GM19372 (cell line): ENCODE measurements at regions not wholly inside any gene's neighbourhood (a gene's known extent, or its start where the extent isn't known, plus 50 kb on each side); places are given as distances from the start of the nearest gene placed in this dataset.

Experiments
- ATAC-seq: cut with Tn5 transposase; IDR thresholded peaks from one replicate; pipeline ENCODE4 v1.9.1; 2021; ENCODE audit warnings: mild to moderate bottlenecking, low read depth, moderate library complexity; ENCODE audit not compliant: unreplicated experiment

- ATAC-seq = peak; percentile 82
Observed at GRCh38 chr1:106846656-106847055, 209.8 kb upstream of the PRMT6 start.

GRCh38 chr1:106861110-106861509 is 195.4 kb upstream of the PRMT6 start:
- no peak for ATAC-seq

- ATAC-seq = no peak
Observed at GRCh38 chr1:106868828-106869227, 187.6 kb upstream of the PRMT6 start.

- ATAC-seq = no peak
Observed at GRCh38 chr1:106875622-106876021, 180.9 kb upstream of the PRMT6 start.

GRCh38 chr1:106876384-106876783 is 180.1 kb upstream of the PRMT6 start:
- ATAC-seq = no peak

GRCh38 chr1:106879538-106879937 is 176.9 kb upstream of the PRMT6 start:
- no peak for ATAC-seq

- ATAC-seq = no peak
Observed at GRCh38 chr1:106880226-106880625, 176.2 kb upstream of the PRMT6 start.

- no peak for ATAC-seq
Observed at GRCh38 chr1:106883208-106883607, 173.3 kb upstream of the PRMT6 start.

GRCh38 chr1:106889059-106889458 is 167.4 kb upstream of the PRMT6 start:
- ATAC-seq = no peak

- ATAC-seq = no peak
Observed at GRCh38 chr1:106889583-106889982, 166.9 kb upstream of the PRMT6 start.

GRCh38 chr1:106897976-106898375 is 158.5 kb upstream of the PRMT6 start:
- no peak for ATAC-seq

GRCh38 chr1:106899644-106900043 is 156.8 kb upstream of the PRMT6 start:
- ATAC-seq = no peak

GRCh38 chr1:106907795-106908194 is 148.7 kb upstream of the PRMT6 start:
- peak; percentile 93 for ATAC-seq

GRCh38 chr1:106908689-106909088 is 147.8 kb upstream of the PRMT6 start:
- no peak for ATAC-seq

GRCh38 chr1:106910798-106911197 is 145.7 kb upstream of the PRMT6 start:
- ATAC-seq = no peak

- no peak for ATAC-seq
Observed at GRCh38 chr1:106912131-106912530, 144.3 kb upstream of the PRMT6 start.

- ATAC-seq = no peak
Observed at GRCh38 chr1:106921186-106921585, 135.3 kb upstream of the PRMT6 start.

GRCh38 chr1:106924360-106924759 is 132.1 kb upstream of the PRMT6 start:
- ATAC-seq = no peak

GRCh38 chr1:106925750-106926149 is 130.7 kb upstream of the PRMT6 start:
- no peak for ATAC-seq

- ATAC-seq = no peak
Observed at GRCh38 chr1:106926803-106927582, 129.5 kb upstream of the PRMT6 start.

- ATAC-seq = no peak
Observed at GRCh38 chr1:106937104-106937503, 119.4 kb upstream of the PRMT6 start.

GRCh38 chr1:106944721-106945120 is 111.8 kb upstream of the PRMT6 start:
- no peak for ATAC-seq

GRCh38 chr1:106952776-106953175 is 103.7 kb upstream of the PRMT6 start:
- ATAC-seq = no peak
